NCI-H2171 treated with DMSO at 0.1 percent for 48 hours (cell line): ENCODE measurements at regions not wholly inside any gene's neighbourhood (a gene's known extent, or its start where the extent isn't known, plus 50 kb on each side); places are given as distances from the start of the nearest gene placed in this dataset.
"Not testable (repeated sequence)": the region's sequence is repeated elsewhere in the genome, so short reads cannot be mapped to it uniquely, and the experiment has no call there.

Experiments used
- DNase-seq: peaks from one replicate; lab custom pipeline; 2025; lab: John Stamatoyannopoulos, UW

- no peak for DNase-seq
Measured at GRCh38 chr13:44306371-44307192, 67.0 kb upstream of the SERP2 start.

GRCh38 chr13:44307255-44307654 lies 66.4 kb upstream of the SERP2 start:
- no peak for DNase-seq

GRCh38 chr13:44307844-44308243 lies 65.8 kb upstream of the SERP2 start:
- DNase-seq, result no peak

- DNase-seq, result no peak
Measured at GRCh38 chr13:44308352-44308751, 65.3 kb upstream of the SERP2 start.

- peak; percentile 32 for DNase-seq
Measured at GRCh38 chr13:44309794-44310757, 63.5 kb upstream of the SERP2 start.

- peak; percentile 75 for DNase-seq
Measured at GRCh38 chr13:44311011-44311780, 62.4 kb upstream of the SERP2 start.

GRCh38 chr13:44312131-44312530 lies 61.5 kb upstream of the SERP2 start:
- DNase-seq, result no peak

- DNase-seq, result no peak
Measured at GRCh38 chr13:44312834-44313551, 60.6 kb upstream of the SERP2 start.

GRCh38 chr13:44313674-44314073 lies 60.0 kb upstream of the SERP2 start:
- no peak for DNase-seq

- DNase-seq, result not testable (repeated sequence)
Measured at GRCh38 chr13:44314160-44314559, 59.5 kb upstream of the SERP2 start.

- no peak for DNase-seq
Measured at GRCh38 chr13:44317752-44318151, 55.9 kb upstream of the SERP2 start.

GRCh38 chr13:44318161-44318560 lies 55.5 kb upstream of the SERP2 start:
- peak; percentile 73 for DNase-seq

- DNase-seq, result no peak
Measured at GRCh38 chr13:44320611-44321010, 53.0 kb upstream of the SERP2 start.

- no peak for DNase-seq
Measured at GRCh38 chr13:44321961-44322360, 51.7 kb upstream of the SERP2 start.

- DNase-seq, result no peak
Measured at GRCh38 chr13:44322928-44323327, 50.7 kb upstream of the SERP2 start.

- DNase-seq, result no peak
Measured at GRCh38 chr13:44323754-44324153, 49.9 kb upstream of the SERP2 start.
